Thymus (tissue), 11 donors: ENCODE measurements at regions not wholly inside any gene's neighbourhood (a gene's known extent, or its start where the extent isn't known, plus 50 kb on each side); places are given as distances from the start of the nearest gene placed in this dataset.

ENCODE experiments used
- DNase-seq, 9 donors: peaks; one replicate each; pipeline ENCODE4 v3.0.0-alpha.2; 2013; ENCODE audit warnings: low spot score in 9 of 9, low read depth in 6 of 9, missing footprints in 1 of 9
- H3K27ac ChIP-seq, 2 donors: one replicate each; pipeline ENCODE4 v1.5.1; 2013; ENCODE audit warnings: control low read depth in 1 of 2, low read depth in 1 of 2, low read length in 1 of 2, mild to moderate bottlenecking in 1 of 2, moderate library complexity in 1 of 2
- H3K27me3 ChIP-seq, 2 donors: one replicate each; pipeline ENCODE4 v1.5.1; 2013; ENCODE audit warnings: low read length in 1 of 2; ENCODE audit not compliant: control insufficient read depth in 2 of 2, insufficient read depth in 1 of 2
- H3K36me3 ChIP-seq, 2 donors: one replicate each; pipeline ENCODE4 v1.5.1; 2013; ENCODE audit warnings: low read length in 1 of 2, mild to moderate bottlenecking in 1 of 2, moderate library complexity in 1 of 2; ENCODE audit not compliant: control insufficient read depth in 2 of 2, insufficient read depth in 2 of 2
- H3K4me1 ChIP-seq, 2 donors: one replicate each; pipeline ENCODE4 v1.5.1; 2013; ENCODE audit warnings: low read length in 2 of 2; ENCODE audit not compliant: control insufficient read depth in 2 of 2, insufficient read depth in 2 of 2
- H3K4me3 ChIP-seq, 2 donors: one replicate each; pipeline ENCODE4 v1.5.1; 2013; ENCODE audit warnings: low read length in 2 of 2, control low read depth in 1 of 2, mild to moderate bottlenecking in 1 of 2
- H3K9me3 ChIP-seq, 2 donors: one replicate each; pipeline ENCODE4 v1.5.1; 2013; ENCODE audit warnings: low read length in 1 of 2, mild to moderate bottlenecking in 1 of 2; ENCODE audit not compliant: control insufficient read depth in 2 of 2, insufficient read depth in 1 of 2
- whole genome bisulfite sequencing: extraction: QIAGEN DNeasy Blood & Tissue Kit; methylation state at CpG from one replicate; pipeline ENCODE4 v1.1.7; 2013; 5-methylcytosine and 5-hydroxymethylcytosine counted together
- donor health status: healthy.

DNA sequence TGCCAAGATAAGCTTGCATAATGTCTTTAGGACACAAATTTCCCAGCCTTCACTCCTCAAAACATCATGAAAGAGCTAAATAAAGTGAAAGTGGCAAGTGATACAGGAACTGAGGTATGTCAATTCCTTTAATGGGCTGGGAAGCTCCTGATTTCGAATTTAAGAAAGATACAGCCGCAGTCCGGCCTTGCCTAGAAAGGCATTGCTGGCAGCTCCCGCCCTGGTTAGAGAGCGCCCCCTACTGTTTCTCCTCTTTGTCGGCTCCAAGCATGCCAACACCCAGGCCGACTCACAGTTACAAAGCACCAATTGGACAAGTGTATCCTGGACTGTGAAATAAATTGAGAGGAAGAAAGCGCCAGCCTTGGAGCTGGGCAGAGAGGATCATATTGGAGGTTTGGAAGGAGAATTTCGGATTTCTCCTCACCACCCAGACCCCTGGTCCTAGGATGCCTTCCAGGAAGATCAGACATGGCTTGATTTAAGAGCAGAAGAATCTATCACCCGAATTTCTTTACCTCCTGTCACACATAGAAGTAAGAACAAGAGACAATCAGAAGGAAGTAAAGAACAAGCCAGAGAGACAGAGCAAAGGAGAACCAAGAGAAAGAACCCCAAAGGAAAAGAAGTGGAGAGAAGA, 84.0 kb downstream of the FAM76B start:
- Histone ChIP-seq H3K4me3 (no peak overlapping the region), H3K4me1 (peaks cover 2% of the 10 kb centered on the region in 2 donors), H3K36me3 (no peaks in the 10 kb centered on the region), H3K9me3 (no peaks in the 10 kb centered on the region), H3K27ac (no peak overlapping the region), H3K27me3 (no peaks in the 10 kb centered on the region)
- DNase-seq: peak; percentile 51 to 89 (median 68)
- WGBS: 18% methylated on average over 10 of the region's 10 CpGs

DNA sequence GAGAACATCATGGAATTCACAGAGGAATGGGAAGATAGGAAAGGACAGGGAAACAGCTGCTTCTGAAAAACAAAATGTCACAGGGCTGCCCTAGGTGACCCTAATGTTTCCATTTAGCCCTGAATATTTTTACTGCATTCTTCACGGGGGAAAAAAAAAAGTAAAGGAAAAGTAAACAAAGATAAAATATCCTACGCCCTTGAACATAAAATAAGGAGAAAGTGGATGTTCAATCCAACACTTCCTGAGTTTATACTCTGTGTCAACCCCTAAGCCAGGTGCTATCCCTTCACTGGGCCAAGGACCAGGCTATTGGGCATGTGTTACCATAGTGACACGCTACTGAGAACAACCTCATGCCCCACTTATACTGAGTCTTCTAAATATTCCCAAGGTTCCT, 84.7 kb downstream of the FAM76B start:
- DNase-seq: no peak
- no peak overlapping the region for H3K4me3 ChIP-seq
- H3K27ac ChIP-seq: no peak overlapping the region
- H3K9me3 ChIP-seq: no peaks in the 10 kb centered on the region
- no peaks in the 10 kb centered on the region for H3K27me3 ChIP-seq
- H3K4me1 ChIP-seq: peaks cover 2% of the 10 kb centered on the region in 2 donors
- no peaks in the 10 kb centered on the region for H3K36me3 ChIP-seq
- 91% methylated on average over 3 of the region's 3 CpGs for WGBS

DNA sequence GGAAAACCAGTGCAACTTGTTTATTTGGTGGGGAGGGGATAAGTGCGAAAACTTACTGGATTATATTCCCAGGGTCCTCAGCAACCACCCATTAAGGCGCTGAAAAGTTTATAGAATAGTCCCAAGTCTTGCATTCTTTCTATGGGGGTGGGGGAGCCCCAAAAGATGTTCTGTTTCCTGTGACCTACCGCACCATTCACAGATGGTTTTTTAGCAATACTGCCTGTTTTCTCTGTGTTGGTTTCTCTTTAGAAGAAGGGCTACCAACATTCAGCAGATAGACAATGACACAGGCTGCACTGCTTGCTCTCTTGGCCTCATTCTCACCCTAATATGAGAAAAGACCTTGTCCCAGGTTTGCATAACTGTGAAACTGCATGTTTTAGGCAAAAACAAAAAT, 86.5 kb downstream of the FAM76B start:
- Histone ChIP-seq H3K4me1 (peaks cover 2% of the 10 kb centered on the region in 2 donors), H3K4me3 (no peak overlapping the region), H3K36me3 (no peaks in the 10 kb centered on the region), H3K27ac (no peak overlapping the region), H3K27me3 (no peaks in the 10 kb centered on the region), H3K9me3 (no peaks in the 10 kb centered on the region)
- DNase-seq: no peak
- WGBS: 68% methylated on average over 3 of the region's 3 CpGs

DNA sequence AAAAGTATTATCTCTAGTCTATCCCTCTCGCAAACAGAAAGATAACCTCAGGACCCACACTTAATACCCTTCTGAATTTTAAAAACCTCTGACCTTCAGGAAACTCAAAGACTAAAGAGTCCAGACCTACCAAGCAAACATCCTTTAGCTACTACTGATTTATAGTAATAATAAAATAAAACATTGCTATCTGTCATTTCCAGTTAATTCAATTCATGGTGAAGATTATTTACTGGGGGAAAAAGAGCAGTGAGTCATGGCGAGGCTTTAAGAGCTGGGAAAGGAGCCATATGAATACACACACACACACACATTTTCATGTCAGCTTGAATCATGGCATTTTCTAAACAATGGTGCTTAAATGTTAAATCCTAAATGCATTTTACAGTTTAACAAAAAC, 87.1 kb downstream of the FAM76B start:
- 93% methylated on average over 2 of the region's 2 CpGs for WGBS
- peaks cover 2% of the 10 kb centered on the region in 2 donors for H3K4me1 ChIP-seq

DNA sequence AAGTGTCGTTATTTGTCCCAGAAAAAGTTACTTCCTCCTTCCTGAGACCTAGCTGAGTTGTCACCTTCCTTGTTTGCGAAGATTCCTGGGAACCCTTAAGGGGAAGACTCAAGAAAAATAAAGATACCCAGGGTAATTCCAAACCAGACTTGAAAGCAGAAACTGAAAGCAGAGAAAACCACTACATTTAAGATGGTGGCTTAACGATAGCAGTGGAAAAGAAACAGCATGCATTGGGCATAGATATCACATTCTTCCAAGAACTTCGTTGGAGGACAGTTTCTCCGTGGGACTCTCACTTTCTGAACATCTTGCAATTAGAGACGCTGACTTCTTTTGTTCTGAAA, 89.1 kb downstream of the FAM76B start:
- H3K4me1 ChIP-seq: peaks cover 0 to 2% of the 10 kb centered on the region in 2 donors
- no peak overlapping the region for H3K27ac ChIP-seq
- H3K4me3 ChIP-seq: no peak overlapping the region

More for the DNA sequence above, 87.1 kb downstream of the FAM76B start:
- Histone ChIP-seq H3K9me3 (no peaks in the 10 kb centered on the region), H3K4me3 (no peak overlapping the region), H3K27ac (no peak overlapping the region), H3K36me3 (no peaks in the 10 kb centered on the region), H3K27me3 (no peaks in the 10 kb centered on the region)
- no peak for DNase-seq

DNA sequence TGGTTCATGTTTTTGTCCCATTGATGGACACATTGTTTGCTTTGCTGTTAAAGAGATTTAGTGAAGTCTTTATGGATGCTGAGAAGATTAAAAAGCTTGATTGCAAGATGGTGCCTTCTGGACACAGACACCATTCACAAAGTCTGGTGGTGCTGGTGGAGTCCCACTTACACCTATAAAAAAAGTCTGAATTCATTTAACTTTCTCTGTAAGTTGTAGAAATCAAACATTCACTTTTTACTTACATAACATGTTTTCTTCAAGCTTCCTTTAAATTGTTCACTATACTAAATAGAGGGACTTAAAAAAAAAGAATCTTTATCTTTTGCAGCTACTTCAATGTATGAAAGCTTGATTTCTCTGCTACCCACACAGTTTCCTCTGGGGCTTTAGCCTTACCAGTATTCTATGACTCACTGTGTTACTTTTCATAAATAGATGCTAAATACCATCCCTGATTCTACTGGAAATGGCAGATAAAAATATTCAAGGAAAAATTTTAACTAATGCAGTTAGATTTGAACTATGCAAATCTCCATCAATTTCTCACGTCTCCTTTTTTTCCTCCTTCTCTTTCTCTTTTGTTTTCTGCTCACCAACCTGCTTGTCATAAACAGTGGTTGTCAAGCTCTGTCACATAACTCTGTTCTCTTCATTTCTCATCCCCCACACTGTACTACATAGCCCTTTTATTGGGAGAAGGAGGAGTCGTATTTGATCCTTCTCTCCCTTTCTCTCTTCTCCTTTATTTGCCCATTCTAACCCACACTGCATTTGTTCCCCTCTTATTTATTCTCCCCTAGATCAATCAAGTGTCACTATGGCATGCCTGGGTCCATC, 89.7 kb downstream of the FAM76B start:
- Histone ChIP-seq H3K9me3 (no peaks in the 10 kb centered on the region), H3K4me3 (no peak overlapping the region), H3K4me1 (peaks cover 0 to 2% of the 10 kb centered on the region in 2 donors), H3K36me3 (no peaks in the 10 kb centered on the region), H3K27ac (peak overlapping the region in 1 of 2 donors; percentile 56), H3K27me3 (no peaks in the 10 kb centered on the region)
- peak in 1 of 9 donors; percentile 29 for DNase-seq
- WGBS: 87% methylated on average over 2 of the region's 2 CpGs

More for the DNA sequence above, 89.1 kb downstream of the FAM76B start:
- no peaks in the 10 kb centered on the region for H3K27me3 ChIP-seq
- DNase-seq: peak in 1 of 9 donors; percentile 34
- H3K9me3 ChIP-seq: no peaks in the 10 kb centered on the region
- 79% methylated on average over 6 of the region's 6 CpGs for WGBS
- H3K36me3 ChIP-seq: no peaks in the 10 kb centered on the region

DNA sequence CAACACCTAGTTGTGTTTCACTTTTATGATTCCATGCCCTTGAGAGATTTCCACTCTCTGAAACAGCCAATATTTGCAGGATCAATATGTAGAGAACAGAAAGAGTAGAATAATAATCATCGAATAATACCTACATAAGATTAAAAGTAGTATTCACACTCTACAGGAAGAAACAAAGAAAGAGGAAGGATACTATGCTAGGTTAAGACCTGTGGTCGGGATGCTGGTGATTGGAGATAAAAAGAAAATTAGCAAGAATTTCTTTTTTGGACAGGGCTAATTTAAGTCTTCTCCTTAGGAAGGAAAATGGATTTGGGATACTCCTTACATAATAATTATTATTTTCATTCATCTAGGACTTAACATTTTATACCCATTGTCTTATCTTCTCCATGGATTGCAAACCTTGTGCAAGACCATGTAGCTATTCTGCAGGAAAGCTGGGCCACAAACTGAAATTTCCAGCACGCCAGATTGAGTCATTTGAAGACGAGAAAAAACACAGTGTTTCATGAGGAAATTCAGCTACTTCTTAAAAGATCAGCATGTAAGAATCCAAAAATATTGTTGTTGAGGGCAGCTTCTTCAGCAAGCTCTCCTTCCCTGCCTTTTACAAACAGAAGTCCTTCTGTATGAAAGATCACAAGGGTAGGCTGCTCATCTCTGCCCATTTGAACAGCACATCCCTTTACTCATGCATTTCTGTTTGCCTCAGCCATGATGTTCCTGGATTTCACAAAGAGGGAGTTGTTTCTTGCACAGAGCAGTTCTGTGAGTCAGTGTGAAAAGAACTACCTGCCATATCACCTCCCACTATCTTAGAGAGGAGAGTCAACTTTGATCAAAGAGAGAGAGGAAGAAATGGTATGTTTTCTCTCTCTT, 90.7 kb downstream of the FAM76B start:
- DNase-seq: no peak
- Histone ChIP-seq H3K9me3 (no peaks in the 10 kb centered on the region), H3K36me3 (no peaks in the 10 kb centered on the region), H3K4me3 (no peak overlapping the region), H3K4me1 (peaks cover 0 to 2% of the 10 kb centered on the region in 2 donors), H3K27me3 (no peaks in the 10 kb centered on the region), H3K27ac (peak overlapping the region in 1 of 2 donors; percentile 46)
- 30% methylated on average over 4 of the region's 4 CpGs for WGBS

DNA sequence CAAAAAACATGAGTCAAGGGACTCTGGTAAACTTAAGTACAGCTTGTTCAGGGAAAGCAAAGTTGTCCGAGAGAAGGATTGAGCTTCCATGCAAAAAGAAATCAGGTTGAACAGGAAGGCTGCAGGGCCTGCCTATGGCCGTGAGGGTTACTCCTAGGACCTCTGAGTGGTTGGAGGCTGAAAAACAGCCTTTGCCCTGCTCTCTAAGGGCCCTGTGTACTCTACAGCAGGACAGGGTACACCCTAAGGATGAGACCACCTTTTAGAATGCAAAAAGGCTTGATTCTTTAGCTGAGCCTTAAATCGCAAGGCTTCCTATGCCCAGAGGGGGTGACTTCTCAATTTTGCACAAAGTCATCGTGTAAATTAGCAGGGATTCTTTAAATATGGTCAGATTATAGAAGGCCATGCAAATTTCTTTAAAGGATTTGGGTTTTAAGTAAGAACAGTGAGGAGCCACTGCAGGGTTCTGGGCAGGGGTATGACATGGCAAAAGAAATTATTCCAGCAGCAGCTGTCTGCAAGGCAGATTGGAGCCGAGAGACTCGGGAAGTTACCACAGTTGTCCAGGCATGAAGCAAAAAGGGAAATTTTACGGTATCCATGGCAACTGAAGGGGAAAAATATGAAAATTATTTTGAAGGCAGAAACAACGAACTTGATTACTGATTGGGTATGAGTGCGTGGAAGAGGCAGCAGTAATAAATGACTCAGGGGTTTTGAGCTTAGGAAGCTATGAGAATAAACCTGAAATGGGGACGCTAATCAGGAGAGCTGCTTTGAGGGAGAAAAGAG, 91.8 kb downstream of the FAM76B start:
- no peak for DNase-seq
- Histone ChIP-seq H3K4me3 (no peak overlapping the region), H3K27me3 (no peaks in the 10 kb centered on the region), H3K36me3 (no peaks in the 10 kb centered on the region), H3K9me3 (no peaks in the 10 kb centered on the region), H3K27ac (no peak overlapping the region), H3K4me1 (peaks cover 0 to 2% of the 10 kb centered on the region in 2 donors)
- 68% methylated on average over 10 of the region's 10 CpGs for WGBS
